K562 (cell line): ENCODE measurements at regions not wholly inside any gene's neighbourhood (a gene's known extent, or its start where the extent isn't known, plus 50 kb on each side); places are given as distances from the start of the nearest gene placed in this dataset.

Experiments
- ATAC-seq: fragments of 200-7000 bp; cut with Tn5 transposase; 3 replicates; pipeline ENCODE4 v1.9.1; 2020; ENCODE audit warnings: moderate library complexity
- BruUV-seq: library from RNA; stranded (reverse); fragments of 400-500 nt; replicated peaks from 2 replicates; lab custom pipeline; 2021; lab: Mats Ljungman, UMichigan
- CTCF ChIA-PET: fragments of 300-600 bp; formaldehyde crosslinking; extraction: SDS; loops from one replicate; lab custom pipeline; 2021; ENCODE audit warnings: low intra/inter-chr PET ratio; lab: Yijun Ruan, JAX
- POLR2A ChIA-PET: fragments of 300-600, 350-650 bp; sonication (Branson Sonifier 250); formaldehyde crosslinking; extraction: SDS; loops from one replicate; lab custom pipeline; 2021; ENCODE audit warnings: antibody characterized with exemption, inconsistent platforms; lab: Yijun Ruan, JAX
- DNase-seq, 4 experiments: peaks; one replicate each; pipeline versions ENCODE4 v3.0.0 to v3.0.0-alpha.2; 2011 to 2018; ENCODE audit warnings: low spot score in 3 of 4, mixed read lengths in 3 of 4; ENCODE audit errors: extremely low read depth in 1 of 4
- FAIRE-seq: peaks from 2 replicates; lab custom pipeline; 2011; peaks lifted over from hg19 to GRCh38; lab: Jason Lieb, UNC
- H2AFZ ChIP-seq: 2 replicates; pipeline ENCODE4 v1.6.0; 2011; ENCODE audit warnings: low read depth, low read length, control low read depth, inconsistent platforms
- H3K27ac ChIP-seq: fragments of 200-600 bp; 3 replicates; pipeline ENCODE4 v1.8.0; 2011; ENCODE audit warnings: low read depth, mild to moderate bottlenecking, control low read depth, inconsistent platforms, low read length, moderate library complexity, mixed read lengths; ENCODE audit errors: extremely low read depth
- H3K27me3 ChIP-seq, 2 experiments: fragments of 300-600 bp in 1 of 2; 2 replicates in 1 of 2; 3 replicates in 1 of 2; pipeline versions ENCODE4 v1.6.0 to v1.8.0; 2011; ENCODE audit warnings: inconsistent platforms in 2 of 2, low read length in 2 of 2, mild to moderate bottlenecking in 1 of 2, mixed read lengths in 1 of 2, moderate library complexity in 1 of 2; ENCODE audit not compliant: control insufficient read depth in 2 of 2, insufficient read depth in 2 of 2
- H3K36me3 ChIP-seq: fragments of 300-600 bp; 3 replicates; pipeline ENCODE4 v1.8.0; 2011; ENCODE audit warnings: mild to moderate bottlenecking, low read length, inconsistent platforms; ENCODE audit not compliant: control insufficient read depth, insufficient read depth
- H3K4me1 ChIP-seq, 2 experiments: fragments of 200-600 bp in 1 of 2; replicated peaks in 1 of 2; 2 replicates in 1 of 2; 3 replicates in 1 of 2; pipeline versions ENCODE4 v1.5.1 to v1.8.0; 2011; ENCODE audit warnings: inconsistent platforms in 2 of 2, low read length in 2 of 2, mild to moderate bottlenecking in 1 of 2, mixed read lengths in 1 of 2, moderate library complexity in 1 of 2; ENCODE audit not compliant: control insufficient read depth in 2 of 2, insufficient read depth in 2 of 2
- H3K4me2 ChIP-seq: 2 replicates; pipeline ENCODE4 v1.6.1; 2011; ENCODE audit warnings: low read length, control low read depth, inconsistent platforms, mixed read lengths; ENCODE audit not compliant: insufficient read depth
- H3K4me3 ChIP-seq: fragments of 200-600 bp; sonication (generic), shearing (Covaris generic); 2 replicates; pipeline ENCODE4 v1.5.1; 2016; ENCODE audit warnings: control low read depth, inconsistent platforms
- H3K79me2 ChIP-seq: fragments of 200-600 bp; 3 replicates; pipeline ENCODE4 v1.8.0; 2011; ENCODE audit warnings: low read length, inconsistent platforms; ENCODE audit not compliant: control insufficient read depth, insufficient read depth
- H3K9ac ChIP-seq, 2 experiments: 2 replicates each; pipeline versions ENCODE4 v1.6.0 to v1.6.1; 2011; ENCODE audit warnings: low read depth in 2 of 2, low read length in 2 of 2, control low read depth in 1 of 2, inconsistent platforms in 1 of 2, mild to moderate bottlenecking in 1 of 2, mixed read lengths in 1 of 2; ENCODE audit not compliant: insufficient read depth in 1 of 2
- H3K9me1 ChIP-seq: one replicate; pipeline ENCODE4 v1.6.0; 2011; ENCODE audit warnings: inconsistent platforms, mild to moderate bottlenecking, low read length, moderate library complexity; ENCODE audit not compliant: control insufficient read depth, insufficient read depth
- H3K9me3 ChIP-seq: replicated peaks from 2 replicates; pipeline ENCODE4 v1.5.1; 2011; ENCODE audit warnings: low read depth, low read length, inconsistent platforms; ENCODE audit not compliant: control insufficient read depth, insufficient read depth
- H4K20me1 ChIP-seq: replicated peaks from 2 replicates; pipeline ENCODE4 v1.6.1; 2011; ENCODE audit warnings: low read length, inconsistent platforms, mixed read lengths; ENCODE audit not compliant: control insufficient read depth, insufficient read depth
- BCOR ChIP-seq: fragments of 450-650 bp; IDR thresholded peaks from 2 replicates; pipeline ENCODE4 v1.6.1; 2016
- HDAC3 ChIP-seq: fragments of 450-650 bp; IDR thresholded peaks from 2 replicates; pipeline ENCODE4 v1.6.1; 2018; ENCODE audit warnings: borderline replicate concordance, mild to moderate bottlenecking, moderate library complexity; ENCODE audit not compliant: partially characterized antibody
- KAT8 ChIP-seq: fragments of 450-650 bp; IDR thresholded peaks from 2 replicates; pipeline ENCODE4 v1.6.1; 2016; ENCODE audit warnings: low read depth, mild to moderate bottlenecking
- SAFB ChIP-seq: fragments of 200-400 bp; formaldehyde crosslinking; IDR thresholded peaks from 2 replicates; pipeline ENCODE4 v1.6.1; 2017; ENCODE audit warnings: low read depth, low read length, borderline replicate concordance
- ZNF146 ChIP-seq: IDR thresholded peaks from one replicate; pipeline ENCODE4 v1.6.1; 2018; ENCODE audit warnings: missing compliant biosample characterization; ENCODE audit not compliant: unreplicated experiment
- WGBS: fragments of 100-300 bp; shearing (Covaris generic); methylation state at CpG from one replicate; pipeline ENCODE4 v1.1.6; 2016; ENCODE audit warnings: low coverage, mixed read lengths; ENCODE audit not compliant: insufficient coverage; ENCODE audit errors: missing lambda C conversion rate; 5-methylcytosine and 5-hydroxymethylcytosine counted together
- in situ Hi-C: fragments of 300-500 bp; cut with MboI; formaldehyde crosslinking; loops from 4 replicates; pipeline ENCODE4 v1.15.0; 2018; ENCODE audit warnings: inconsistent platforms, mixed read lengths
- intact Hi-C: fragments of 100-400 bp; cut with micrococcal nuclease; formaldehyde crosslinking; loops from 2 replicates; pipeline ENCODE4 v1.14.2; 2022
- TF ChIP-seq, protein P1 (sequence below): IDR thresholded peaks from 2 replicates; pipeline ENCODE4 v1.6.1; 2016; ENCODE audit warnings: missing genetic modification characterization, missing compliant biosample characterization
- TF ChIP-seq, protein P2 (sequence below): fragments of 450-650 bp; IDR thresholded peaks from one replicate; pipeline ENCODE4 v1.6.1; 2018; ENCODE audit warnings: mild to moderate bottlenecking, moderate library complexity; ENCODE audit not compliant: partially characterized antibody
- TF ChIP-seq, protein P3 (sequence below), 2 experiments: fragments of 450-650 bp; IDR thresholded peaks; 2 replicates each; pipeline ENCODE4 v1.6.1; 2016
- TF ChIP-seq, protein P4 (sequence below): fragments of 450-650 bp; IDR thresholded peaks from 2 replicates; pipeline ENCODE4 v1.6.1; 2017; ENCODE audit warnings: antibody characterized with exemption

DNA sequence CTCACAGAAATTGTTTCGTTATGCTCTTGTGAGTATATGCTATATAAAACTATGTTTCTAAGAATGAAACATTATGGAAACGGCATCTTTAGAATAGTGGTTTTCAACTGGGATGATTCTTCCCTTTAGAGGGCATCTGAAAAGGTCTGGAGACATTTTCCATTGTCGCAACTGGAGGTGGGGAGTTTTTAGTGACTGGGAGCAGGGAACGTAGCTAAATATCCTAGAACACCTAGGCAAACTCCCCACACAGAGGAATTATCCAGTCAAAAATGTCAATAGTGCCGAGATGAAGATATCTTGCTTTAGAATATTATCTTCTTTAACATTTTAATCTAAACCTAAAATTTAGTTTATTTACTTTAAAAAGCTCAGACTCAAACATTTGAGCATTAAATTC is 486.1 kb upstream of the FOXG1 start:
- no TSS peak for BruUV-seq
- intact Hi-C loops (no loop called here), in situ Hi-C loops (no loop called here)
- FAIRE-seq (no peak), DNase-seq (no peak), ATAC-seq (no peak)
- Histone ChIP-seq H3K36me3 (no peaks in the 10 kb centered on the region), H3K9ac (no peak overlapping the region), H3K9me3 (no peaks in the 10 kb centered on the region; the same call in 1 of the 2 replicates), H3K4me2 (no peak overlapping the region), H3K27ac (no peak overlapping the region), H3K27me3 (no peaks in the 10 kb centered on the region), H2AFZ (no peak overlapping the region), H4K20me1 (no peaks in the 10 kb centered on the region), H3K79me2 (no peaks in the 10 kb centered on the region), H3K4me1 (no peaks in the 10 kb centered on the region), H3K9me1 (no peaks in the 10 kb centered on the region), H3K4me3 (no peak overlapping the region)
- POLR2A ChIA-PET = no interaction called here
- 0% methylated on average over 5 of the region's 5 CpGs for WGBS
- CTCF ChIA-PET = no interaction called here
- TF ChIP-seq, protein P1, sequence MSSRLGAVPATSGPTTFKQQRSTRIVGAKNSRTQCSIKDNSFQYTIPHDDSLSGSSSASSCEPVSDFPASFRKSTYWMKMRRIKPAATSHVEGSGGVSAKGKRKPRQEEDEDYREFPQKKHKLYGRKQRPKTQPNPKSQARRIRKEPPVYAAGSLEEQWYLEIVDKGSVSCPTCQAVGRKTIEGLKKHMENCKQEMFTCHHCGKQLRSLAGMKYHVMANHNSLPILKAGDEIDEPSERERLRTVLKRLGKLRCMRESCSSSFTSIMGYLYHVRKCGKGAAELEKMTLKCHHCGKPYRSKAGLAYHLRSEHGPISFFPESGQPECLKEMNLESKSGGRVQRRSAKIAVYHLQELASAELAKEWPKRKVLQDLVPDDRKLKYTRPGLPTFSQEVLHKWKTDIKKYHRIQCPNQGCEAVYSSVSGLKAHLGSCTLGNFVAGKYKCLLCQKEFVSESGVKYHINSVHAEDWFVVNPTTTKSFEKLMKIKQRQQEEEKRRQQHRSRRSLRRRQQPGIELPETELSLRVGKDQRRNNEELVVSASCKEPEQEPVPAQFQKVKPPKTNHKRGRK (tag) = no peak
- TF ChIP-seq, protein P2, sequence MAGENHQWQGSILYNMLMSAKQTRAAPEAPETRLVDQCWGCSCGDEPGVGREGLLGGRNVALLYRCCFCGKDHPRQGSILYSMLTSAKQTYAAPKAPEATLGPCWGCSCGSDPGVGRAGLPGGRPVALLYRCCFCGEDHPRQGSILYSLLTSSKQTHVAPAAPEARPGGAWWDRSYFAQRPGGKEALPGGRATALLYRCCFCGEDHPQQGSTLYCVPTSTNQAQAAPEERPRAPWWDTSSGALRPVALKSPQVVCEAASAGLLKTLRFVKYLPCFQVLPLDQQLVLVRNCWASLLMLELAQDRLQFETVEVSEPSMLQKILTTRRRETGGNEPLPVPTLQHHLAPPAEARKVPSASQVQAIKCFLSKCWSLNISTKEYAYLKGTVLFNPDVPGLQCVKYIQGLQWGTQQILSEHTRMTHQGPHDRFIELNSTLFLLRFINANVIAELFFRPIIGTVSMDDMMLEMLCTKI = no peak
- TF ChIP-seq, protein P3, sequence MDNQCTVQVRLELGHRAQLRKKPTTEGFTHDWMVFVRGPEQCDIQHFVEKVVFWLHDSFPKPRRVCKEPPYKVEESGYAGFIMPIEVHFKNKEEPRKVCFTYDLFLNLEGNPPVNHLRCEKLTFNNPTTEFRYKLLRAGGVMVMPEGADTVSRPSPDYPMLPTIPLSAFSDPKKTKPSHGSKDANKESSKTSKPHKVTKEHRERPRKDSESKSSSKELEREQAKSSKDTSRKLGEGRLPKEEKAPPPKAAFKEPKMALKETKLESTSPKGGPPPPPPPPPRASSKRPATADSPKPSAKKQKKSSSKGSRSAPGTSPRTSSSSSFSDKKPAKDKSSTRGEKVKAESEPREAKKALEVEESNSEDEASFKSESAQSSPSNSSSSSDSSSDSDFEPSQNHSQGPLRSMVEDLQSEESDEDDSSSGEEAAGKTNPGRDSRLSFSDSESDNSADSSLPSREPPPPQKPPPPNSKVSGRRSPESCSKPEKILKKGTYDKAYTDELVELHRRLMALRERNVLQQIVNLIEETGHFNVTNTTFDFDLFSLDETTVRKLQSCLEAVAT (IDR thresholded peaks at IDR 0.05) = no peak
- TF ChIP-seq ZNF146 (no peak), KAT8 (no peak), BCOR (no peak), SAFB (no peak), HDAC3 (no peak)
- TF ChIP-seq, protein P4, sequence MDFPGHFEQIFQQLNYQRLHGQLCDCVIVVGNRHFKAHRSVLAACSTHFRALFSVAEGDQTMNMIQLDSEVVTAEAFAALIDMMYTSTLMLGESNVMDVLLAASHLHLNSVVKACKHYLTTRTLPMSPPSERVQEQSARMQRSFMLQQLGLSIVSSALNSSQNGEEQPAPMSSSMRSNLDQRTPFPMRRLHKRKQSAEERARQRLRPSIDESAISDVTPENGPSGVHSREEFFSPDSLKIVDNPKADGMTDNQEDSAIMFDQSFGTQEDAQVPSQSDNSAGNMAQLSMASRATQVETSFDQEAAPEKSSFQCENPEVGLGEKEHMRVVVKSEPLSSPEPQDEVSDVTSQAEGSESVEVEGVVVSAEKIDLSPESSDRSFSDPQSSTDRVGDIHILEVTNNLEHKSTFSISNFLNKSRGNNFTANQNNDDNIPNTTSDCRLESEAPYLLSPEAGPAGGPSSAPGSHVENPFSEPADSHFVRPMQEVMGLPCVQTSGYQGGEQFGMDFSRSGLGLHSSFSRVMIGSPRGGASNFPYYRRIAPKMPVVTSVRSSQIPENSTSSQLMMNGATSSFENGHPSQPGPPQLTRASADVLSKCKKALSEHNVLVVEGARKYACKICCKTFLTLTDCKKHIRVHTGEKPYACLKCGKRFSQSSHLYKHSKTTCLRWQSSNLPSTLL = no peak
